ENCODE measurements at regions not wholly inside any gene's neighbourhood (a gene's known extent, or its start where the extent isn't known, plus 50 kb on each side); places are given as distances from the start of the nearest gene placed in this dataset.
A peak's percentile ranks its signal among the peaks of the same experiment; 100 is the strongest.

- Histone ChIP-seq H3K4me2 (ENCODE audit: low read depth, low read length) (no peak overlapping the region), H2BK5ac (ENCODE audit: low read depth, low read length, poor library complexity, severe bottlenecking) (no peak overlapping the region), H3K14ac (replicated peaks; ENCODE audit: low read depth, low read length) (no peak overlapping the region), H3K27me3 (ENCODE audit: control insufficient read depth, insufficient read depth, low read length) (no peaks in the 10 kb centered on the region), H2AFZ (replicated peaks; ENCODE audit: low read length, poor library complexity) (peak overlapping the region; percentile 73), H3K4me3 (ENCODE audit: insufficient read depth, low read depth, low read length) (no peak overlapping the region), H4K5ac (ENCODE audit: low read depth, low read length) (no peak overlapping the region), H3K36me3 (ENCODE audit: control insufficient read depth, insufficient read depth, low read length) (no peaks in the 10 kb centered on the region), H3K4me1 (ENCODE audit: control insufficient read depth, insufficient read depth, low read length) (peaks cover 20% of the 10 kb centered on the region), H3K4ac (ENCODE audit: low read depth, low read length) (0 out of 2 replicates have a peak overlapping the region, but pooled peaks have one; percentile 2), H3K79me1 (ENCODE audit: low read depth in 1 of 2, low read length in 2 of 2) (peaks cover 0 to 13% of the 10 kb centered on the region in 2 experiments; a peak in 2 of 4 replicates), H3K56ac (ENCODE audit: extremely low read depth, insufficient read depth, low read length) (no peak overlapping the region), H4K91ac (ENCODE audit: insufficient read depth, low read depth, low read length) (no peak overlapping the region), H3K23ac (ENCODE audit: low read depth, low read length) (no peak overlapping the region), H3K9ac (ENCODE audit: low read depth, low read length) (no peak overlapping the region; the same call in 1 of the 2 replicates), H3K27ac (ENCODE audit: insufficient read depth, low read length) (no peak overlapping the region), H2BK120ac (ENCODE audit: low read depth, low read length) (peak overlapping the region; percentile 63; the same call in 1 of the 2 replicates), H4K8ac (ENCODE audit: low read depth in 2 of 2, low read length in 2 of 2) (no peak overlapping the region), H4K20me1 (ENCODE audit: insufficient read depth, low read length) (no peaks in the 10 kb centered on the region), H2AK9ac (replicated peaks; ENCODE audit: low read depth, low read length, poor library complexity) (peak overlapping the region; percentile 57), H2BK20ac (ENCODE audit: low read depth, low read length) (no peak overlapping the region), H2AK5ac (ENCODE audit: low read depth, low read length) (peak overlapping the region; percentile 32; the same call in 1 of the 2 replicates), H3K9me3 (ENCODE audit: control insufficient read depth, insufficient read depth, low read length) (no peaks in the 10 kb centered on the region), H3K9me1 (ENCODE audit: insufficient read depth, low read length) (peaks cover 21% of the 10 kb centered on the region), H2BK15ac (ENCODE audit: low read depth, low read length) (no peak overlapping the region), H3K18ac (ENCODE audit: low read depth, low read length) (no peak overlapping the region)
- no TSS peak for BruUV-seq (replicated peaks)
- CTCF ChIA-PET = no interaction called here
- POLR2A ChIA-PET (ENCODE audit: unreplicated experiment) = interaction anchor here (0.6 kb wide), 1 partner anchor 155 kb away, joined by 8 read pairs; no protein-coding TSS in a partner anchor
- ATAC-seq (ENCODE audit: low read depth) (no peak), DNase-seq (no peak)
- 84% methylated on average over 10 of the region's 30 CpGs; no CpG with 5 or more reads in 1 of the 2 experiments for WGBS, 2 experiments (ENCODE audit: extremely low coverage in 2 of 2, insufficient read length in 1 of 2)
- in situ Hi-C loops (cut with MboI; ENCODE audit: low sequenced_read_pairs) (no loop called here), dilution Hi-C loops (cut with HindIII; ENCODE audit: low sequenced_read_pairs, unreplicated experiment) (no loop called here), intact Hi-C loops (cut with micrococcal nuclease) (no loop called here)
- TF ChIP-seq CTCF (conservative IDR thresholded peaks at IDR 0.05; ENCODE audit: low read depth, low read length) (no peak), MXI1 (IDR thresholded peaks at IDR 0.05; ENCODE audit: borderline replicate concordance, low read depth, low read length) (no peak), POLR2A (IDR thresholded peaks at IDR 0.05; ENCODE audit: low read depth, low read length) (no peak), MAZ (IDR thresholded peaks at IDR 0.05; ENCODE audit: borderline replicate concordance, low read depth, low read length) (no peak), CEBPB (IDR thresholded peaks at IDR 0.05; ENCODE audit: low read depth, low read length) (no peak), NFE2L2 (IDR thresholded peaks at IDR 0.05; ENCODE audit: low read depth, low read length) (no peak)
Measured at GRCh38 chr9:129341171-129341986, 163.3 kb upstream of the IER5L start.
